Stomach (tissue), 8 donors: ENCODE measurements at regions not wholly inside any gene's neighbourhood (a gene's known extent, or its start where the extent isn't known, plus 50 kb on each side); places are given as distances from the start of the nearest gene placed in this dataset.
"Not testable (repeated sequence)": the region's sequence is repeated elsewhere in the genome, so short reads cannot be mapped to it uniquely, and the experiment has no call there.

Experiments used
- DNase-seq, 2 donors: peaks; one replicate each; pipeline versions ENCODE4 v3.0.0 to v3.0.0-alpha.2; 2013 to 2019
- H3K27ac ChIP-seq, 5 donors: fragments of 200-600 bp in 4 of 5; sonication (generic) in 4 of 5; one replicate each; pipeline ENCODE4 v1.5.1; 2013 to 2019; ENCODE audit warnings: mild to moderate bottlenecking in 1 of 5, moderate library complexity in 1 of 5
- H3K27me3 ChIP-seq, 3 donors: fragments of 200-600 bp; sonication (generic); one replicate each; pipeline ENCODE4 v1.5.1; 2017 to 2019; ENCODE audit warnings: mixed run types in 1 of 3
- H3K36me3 ChIP-seq, 4 donors: fragments of 200-600 bp; sonication (generic); 1 replicate in 3 of 4; 2 replicates in 1 of 4; pipeline ENCODE4 v1.5.1; 2016 to 2019
- H3K4me1 ChIP-seq, 4 donors: fragments of 200-600 bp; sonication (generic); one replicate each; pipeline ENCODE4 v1.5.1; 2016 to 2019
- H3K4me3 ChIP-seq, 4 donors: fragments of 200-600 bp; sonication (generic) in 3 of 4; one replicate each; pipeline ENCODE4 v1.5.1; 2016 to 2019; ENCODE audit warnings: mild to moderate bottlenecking in 1 of 4
- H3K9me3 ChIP-seq, 4 donors: fragments of 200-600 bp; sonication (generic); one replicate each; pipeline ENCODE4 v1.5.1; 2016 to 2019
- CTCF ChIP-seq, 7 experiments: fragments of 450-650 bp in 4 of 7; fragments of 200-600 bp in 3 of 7; sonication (generic) in 3 of 7; IDR thresholded peaks; one replicate each; pipeline ENCODE4 v1.5.1; 2016 to 2019; ENCODE audit warnings: antibody characterized with exemption in 7 of 7, control low read depth in 2 of 7, mild to moderate bottlenecking in 1 of 7
- EP300 ChIP-seq: sonication (generic); formaldehyde crosslinking; IDR thresholded peaks from one replicate; pipeline ENCODE4 v1.6.1; 2017; ENCODE audit warnings: antibody characterized with exemption
- POLR2A ChIP-seq, 4 donors: fragments of 450-650 bp; IDR thresholded peaks; one replicate each; pipeline ENCODE4 v1.6.1; 2016; ENCODE audit warnings: antibody characterized with exemption in 4 of 4, control low read depth in 2 of 4, mild to moderate bottlenecking in 1 of 4, moderate library complexity in 1 of 4
- POLR2AphosphoS5 ChIP-seq, 3 donors: sonication (generic); formaldehyde crosslinking; IDR thresholded peaks; one replicate each; pipeline ENCODE4 v1.6.1; 2016; ENCODE audit warnings: antibody characterized with exemption in 3 of 3
- WGBS, 5 donors: extraction: QIAGEN DNeasy Blood & Tissue Kit in 3 of 5; methylation state at CpG; one replicate each; pipeline versions ENCODE4 v1.1.5 to v1.1.7; 2013 to 2018; 5-methylcytosine and 5-hydroxymethylcytosine counted together
- intact Hi-C: fragments of 100-400 bp; cut with DNase I; formaldehyde crosslinking; loops from one replicate; pipeline ENCODE4 v1.15.1; 2023; ENCODE audit warnings: low total_unique reads
- donor health status: healthy with polysubstance abuse.
- donor health status: Bipolar disorder and iron deficiency.
- donor health status: healthy.

GRCh38 chr18:14939141-14939540, 191.2 kb downstream of the ANKRD30B start:
- TF ChIP-seq CTCF (IDR thresholded peaks at IDR 0.05) (no peak), POLR2A (IDR thresholded peaks at IDR 0.05) (no peak), EP300 (no peak), POLR2AphosphoS5 (IDR thresholded peaks at IDR 0.05) (no peak)
- Histone ChIP-seq H3K9me3 (no peaks in the 10 kb centered on the region), H3K4me3 (no peak overlapping the region), H3K36me3 (no peaks in the 10 kb centered on the region), H3K27ac (no peak overlapping the region), H3K27me3 (no peaks in the 10 kb centered on the region), H3K4me1 (no peaks in the 10 kb centered on the region)
- no peak for DNase-seq
- intact Hi-C loops, result no loop called here

GRCh38 chr18:14940106-14940505, 192.1 kb downstream of the ANKRD30B start:
- not testable (repeated sequence) for DNase-seq

GRCh38 chr18:14940735-14941134, 192.8 kb downstream of the ANKRD30B start:
- Histone ChIP-seq H3K4me3 (no peak overlapping the region), H3K9me3 (no peaks in the 10 kb centered on the region), H3K4me1 (no peaks in the 10 kb centered on the region), H3K36me3 (no peaks in the 10 kb centered on the region), H3K27me3 (no peaks in the 10 kb centered on the region), H3K27ac (no peak overlapping the region)
- DNase-seq, result no peak
- no peak for TF ChIP-seq POLR2A (IDR thresholded peaks at IDR 0.05)
- no peak for TF ChIP-seq CTCF (IDR thresholded peaks at IDR 0.05)
- no peak for TF ChIP-seq EP300
- no peak for TF ChIP-seq POLR2AphosphoS5 (IDR thresholded peaks at IDR 0.05)
- 33 to 54% (median 48%) methylated on average over 2 of the region's 2 CpGs for WGBS, 5 donors
- intact Hi-C loops, result no loop called here

More at GRCh38 chr18:14940106-14940505, 192.1 kb downstream of the ANKRD30B start:
- H3K27ac ChIP-seq, H3K36me3 ChIP-seq, intact Hi-C loops, H3K27me3 ChIP-seq, H3K4me1 ChIP-seq, H3K4me3 ChIP-seq, H3K9me3 ChIP-seq: not testable (repeated sequence)
- 70 to 82% (median 76%) methylated on average over 6 of the region's 6 CpGs for WGBS, 5 donors

GRCh38 chr18:14941256-14941655, 193.3 kb downstream of the ANKRD30B start:
- intact Hi-C loops, result no loop called here
- Histone ChIP-seq H3K4me3 (no peak overlapping the region), H3K27ac (no peak overlapping the region), H3K4me1 (no peaks in the 10 kb centered on the region), H3K9me3 (no peaks in the 10 kb centered on the region), H3K36me3 (no peaks in the 10 kb centered on the region), H3K27me3 (no peaks in the 10 kb centered on the region)
- WGBS, 5 donors, result 55 to 89% (median 62%) methylated on average over 3 to 5 of the region's 5 CpGs
- no peak for DNase-seq
- no peak for TF ChIP-seq CTCF (IDR thresholded peaks at IDR 0.05)
- no peak for TF ChIP-seq POLR2AphosphoS5 (IDR thresholded peaks at IDR 0.05)
- TF ChIP-seq EP300, result no peak
- no peak for TF ChIP-seq POLR2A (IDR thresholded peaks at IDR 0.05)

- Histone ChIP-seq H3K36me3 (no peaks in the 10 kb centered on the region), H3K9me3 (no peaks in the 10 kb centered on the region), H3K27ac (no peak overlapping the region), H3K4me3 (no peak overlapping the region), H3K4me1 (no peaks in the 10 kb centered on the region), H3K27me3 (no peaks in the 10 kb centered on the region)
- no peak for DNase-seq
- intact Hi-C loops, result no loop called here
- 37 to 46% (median 41%) methylated on average over 3 of the region's 3 CpGs for WGBS, 5 donors
- TF ChIP-seq CTCF (IDR thresholded peaks at IDR 0.05) (no peak), POLR2A (IDR thresholded peaks at IDR 0.05) (no peak), POLR2AphosphoS5 (IDR thresholded peaks at IDR 0.05) (no peak), EP300 (no peak)
Observed at GRCh38 chr18:14941792-14942191, 193.8 kb downstream of the ANKRD30B start.
